LHCN-M2 (cell line): ENCODE measurements at regions not wholly inside any gene's neighbourhood (a gene's known extent, or its start where the extent isn't known, plus 50 kb on each side); places are given as distances from the start of the nearest gene placed in this dataset.
"Not testable (repeated sequence)": the region's sequence is repeated elsewhere in the genome, so short reads cannot be mapped to it uniquely, and the experiment has no call there.

Experiments
- DNase-seq: peaks from one replicate; pipeline ENCODE4 v3.0.0-alpha.2; 2012; ENCODE audit warnings: low read depth

DNA sequence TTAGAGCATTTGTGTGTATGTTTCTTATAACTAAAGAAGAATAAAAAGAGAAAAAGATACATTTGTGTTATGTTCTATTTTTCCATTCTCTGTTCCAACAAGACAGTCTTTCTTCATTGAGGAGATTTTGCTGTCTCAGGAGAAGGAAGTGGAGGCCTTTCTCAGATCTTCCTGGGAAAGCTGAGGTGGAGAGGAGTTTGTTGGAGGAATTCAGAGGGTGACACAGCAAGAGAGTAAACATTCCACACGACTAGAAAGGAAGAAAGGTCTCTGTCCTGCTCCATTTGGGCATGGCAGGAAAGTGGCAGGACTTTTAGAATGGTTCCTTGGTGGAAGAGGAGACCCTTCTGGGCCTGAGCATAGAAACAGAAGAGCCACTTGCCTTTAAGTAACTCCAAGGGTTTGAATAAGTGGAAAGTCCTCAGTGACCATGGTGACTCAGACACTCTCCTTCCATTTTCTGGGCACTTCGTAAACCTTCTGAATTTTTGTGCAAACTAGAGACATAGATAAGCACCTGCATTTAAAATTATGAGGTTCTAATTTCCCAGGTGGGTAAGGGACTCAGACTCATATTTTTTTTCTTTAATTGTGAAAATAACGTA, 52.3 kb upstream of the COL5A2 start:
- no peak for DNase-seq

DNA sequence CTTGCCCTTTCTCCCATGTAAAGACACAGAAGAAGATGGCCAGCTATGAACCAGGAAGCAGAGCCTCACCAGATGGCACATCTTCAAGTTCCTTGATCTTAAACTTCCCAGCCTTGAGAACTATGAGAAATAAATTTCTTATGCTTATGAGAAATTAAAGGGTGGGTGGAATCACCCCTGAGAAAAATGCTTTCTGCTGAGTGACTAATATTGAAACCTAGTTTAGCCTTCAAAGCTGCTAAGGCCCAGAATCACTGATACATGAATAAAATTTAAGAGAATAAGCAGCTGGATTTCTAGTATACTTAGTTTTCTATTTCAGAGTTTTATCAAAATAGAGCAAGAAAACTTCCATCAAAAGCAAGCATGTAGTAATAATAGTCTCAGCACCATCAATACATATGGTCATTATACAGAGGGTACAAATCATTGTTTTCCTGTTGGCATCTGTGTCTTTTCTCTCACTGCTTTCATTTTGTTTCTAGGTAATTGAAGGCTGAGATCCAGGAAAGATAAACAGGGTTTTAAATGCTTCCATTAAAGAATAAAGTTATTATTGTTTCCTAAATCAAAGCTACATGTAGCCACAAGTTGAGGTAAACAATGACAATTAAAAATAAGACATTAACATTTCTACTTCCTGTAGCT, 53.3 kb upstream of the COL5A2 start:
- peak; percentile 31 for DNase-seq

DNA sequence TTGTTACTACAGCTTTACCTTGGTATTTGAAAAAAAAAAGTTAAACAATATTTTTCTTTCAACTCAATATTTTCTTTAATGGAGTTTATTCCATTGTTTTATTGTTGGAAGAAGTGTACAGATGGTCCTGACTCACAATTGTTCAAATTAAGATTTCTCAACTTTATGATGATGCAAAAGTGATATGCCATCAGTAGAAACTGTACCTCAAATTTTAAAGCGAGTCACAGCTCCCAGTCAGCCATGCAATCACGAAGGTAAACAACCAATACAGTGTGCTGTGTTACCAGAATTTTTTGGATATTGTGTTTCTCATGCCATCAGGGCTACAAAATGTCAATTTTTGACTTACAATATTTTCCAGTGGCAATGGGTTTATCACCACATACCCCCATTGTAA, 54.0 kb upstream of the COL5A2 start:
- peak; percentile 79 for DNase-seq

DNA sequence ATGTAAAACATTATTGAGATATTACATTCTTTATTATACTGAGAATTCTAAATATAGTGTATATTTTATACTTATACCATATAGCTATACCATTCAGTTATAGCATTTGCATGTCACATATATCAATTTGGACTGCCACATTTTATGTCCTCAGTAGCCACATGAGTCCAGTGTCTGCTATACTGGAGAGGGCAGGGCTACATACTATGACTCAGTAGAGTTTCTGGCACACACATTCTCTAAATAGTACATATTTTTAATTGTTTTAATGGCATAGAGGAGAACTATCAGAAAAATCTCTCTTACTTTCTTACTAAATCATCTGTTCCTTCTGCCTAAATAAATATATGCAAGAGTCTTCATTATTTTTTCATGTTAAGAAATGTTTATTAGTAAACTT, 55.4 kb upstream of the COL5A2 start:
- DNase-seq, result peak; percentile 47

DNA sequence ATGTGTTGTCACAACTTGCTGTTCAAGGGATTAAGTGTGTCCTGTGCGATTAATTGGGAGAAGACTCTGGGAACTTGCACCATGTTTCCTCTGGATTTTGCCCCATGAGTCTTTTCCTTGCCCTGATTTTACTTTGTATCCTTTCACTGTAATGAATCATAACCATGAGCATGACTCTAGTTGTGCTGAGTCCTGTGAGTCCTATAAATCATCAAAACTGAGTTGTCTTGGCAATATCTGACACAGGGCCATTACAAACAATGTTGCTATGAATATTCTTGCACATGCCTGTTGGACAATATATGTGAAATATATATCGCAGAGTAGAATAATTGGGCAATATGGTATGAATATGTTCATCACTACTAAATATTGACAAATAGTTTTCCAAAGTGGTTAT, 56.5 kb upstream of the COL5A2 start:
- peak; percentile 89 for DNase-seq

DNA sequence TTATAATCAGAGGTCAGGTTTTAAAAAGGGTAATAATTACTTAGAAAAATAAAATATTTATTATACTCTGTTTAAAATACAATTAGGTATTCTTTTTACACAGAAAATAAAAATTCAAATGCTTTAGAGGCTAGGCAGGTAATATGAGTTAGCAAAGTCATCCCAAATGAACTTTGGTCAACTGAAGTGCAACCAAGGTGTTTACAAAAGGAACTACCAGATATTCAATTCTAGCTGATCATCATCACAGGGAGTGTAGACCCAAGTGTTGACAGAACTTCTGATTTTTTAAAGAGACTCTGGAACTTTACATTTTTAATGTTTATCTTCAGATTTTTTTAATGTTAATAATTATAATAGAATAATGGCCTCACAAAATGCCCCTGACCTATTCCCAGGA, 59.3 kb upstream of the COL5A2 start:
- DNase-seq, result no peak

DNA sequence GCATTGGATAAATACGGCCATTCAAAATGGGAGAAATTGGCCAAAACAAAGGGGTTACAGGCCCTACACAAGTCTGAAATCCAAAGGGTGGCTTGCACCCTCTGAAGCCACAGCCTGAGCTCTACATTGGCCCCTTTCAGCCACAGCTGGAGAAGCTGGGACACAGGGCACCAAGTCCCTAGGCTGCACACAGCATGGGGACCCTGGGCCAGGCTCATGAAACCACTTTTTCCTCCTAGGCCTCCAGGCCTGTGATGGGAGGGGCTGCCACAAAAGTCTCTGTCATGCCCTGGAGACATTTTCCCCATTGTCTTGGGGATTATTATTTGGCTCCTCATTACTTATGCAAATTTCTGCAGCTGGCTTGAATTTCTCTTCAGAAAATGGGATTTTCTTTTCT, 64.3 kb upstream of the COL5A2 start:
- not testable (repeated sequence) for DNase-seq

DNA sequence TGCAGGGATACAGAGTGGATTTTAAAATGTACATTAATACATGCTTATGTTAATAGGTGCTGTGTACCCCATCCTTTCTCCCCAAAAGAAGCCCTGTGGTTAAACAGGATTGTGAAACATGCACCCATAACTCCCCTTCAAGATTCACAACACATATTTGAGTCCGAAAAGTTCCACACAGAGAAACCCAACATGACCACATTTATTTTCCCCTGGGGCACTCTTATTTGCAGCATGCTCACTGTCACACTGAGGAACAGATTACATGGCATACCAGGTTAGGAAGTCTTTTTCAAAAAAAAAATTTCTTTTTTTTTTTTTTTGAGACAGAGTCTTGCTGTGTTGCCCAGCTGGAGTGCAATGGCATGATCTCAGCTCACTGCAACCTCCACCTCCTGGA, 67.7 kb upstream of the COL5A2 start:
- no peak for DNase-seq

DNA sequence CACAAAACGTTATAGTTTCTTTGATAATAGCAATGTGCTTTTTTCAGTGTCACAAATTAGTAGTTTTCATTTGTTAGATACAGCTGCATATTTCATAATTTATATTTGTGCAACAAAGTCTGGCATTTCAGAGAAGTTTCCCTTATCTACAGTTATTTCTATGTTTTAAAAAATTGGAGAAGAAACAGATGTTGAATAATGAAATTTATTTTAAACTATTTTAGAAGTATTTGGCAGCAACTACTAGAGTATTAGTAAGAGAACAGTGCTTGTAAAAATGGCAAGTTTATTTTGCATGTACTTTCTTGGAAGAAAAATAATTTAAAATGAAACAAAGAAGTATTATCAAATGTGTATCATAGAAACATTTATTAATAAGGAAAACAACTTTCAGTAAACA, 68.6 kb upstream of the COL5A2 start:
- DNase-seq, result no peak

DNA sequence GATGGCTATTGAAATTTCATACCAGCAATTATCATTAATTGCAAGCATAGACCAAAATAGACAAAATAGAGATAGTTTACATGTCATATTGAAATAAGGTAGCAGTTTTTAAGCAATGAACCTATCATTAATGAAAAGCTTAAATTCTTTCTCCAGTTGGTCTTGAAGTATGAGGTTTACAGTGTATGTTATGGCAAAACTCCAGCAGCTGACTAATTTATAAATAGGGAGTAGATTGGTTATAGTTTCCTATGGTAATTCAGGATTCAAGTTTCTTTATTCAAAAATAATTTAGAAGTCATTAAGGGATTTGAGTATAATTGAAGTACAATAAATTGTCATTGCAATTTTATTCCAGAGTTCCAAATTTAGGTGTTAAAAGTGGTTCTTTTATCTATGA, 69.6 kb upstream of the COL5A2 start:
- peak; percentile 75 for DNase-seq

DNA sequence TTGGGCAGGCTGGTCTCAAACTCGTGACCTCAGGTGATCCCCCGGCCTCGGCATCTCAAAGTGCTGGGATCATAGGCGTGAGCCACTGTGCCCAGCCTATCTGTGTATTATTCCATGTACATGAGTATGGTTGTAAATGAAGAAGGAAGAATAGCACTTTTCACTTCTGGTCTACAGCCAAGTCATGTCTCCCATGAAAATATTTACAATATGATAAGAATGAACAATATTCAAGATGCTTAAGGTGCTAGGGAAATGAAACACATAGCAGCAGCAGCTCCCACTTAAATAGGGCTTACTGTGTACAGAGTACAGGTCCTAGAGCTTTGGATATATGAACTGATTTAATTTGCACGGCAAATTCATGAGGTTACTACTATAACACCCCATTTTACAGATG, 70.3 kb upstream of the COL5A2 start:
- DNase-seq, result no peak

DNA sequence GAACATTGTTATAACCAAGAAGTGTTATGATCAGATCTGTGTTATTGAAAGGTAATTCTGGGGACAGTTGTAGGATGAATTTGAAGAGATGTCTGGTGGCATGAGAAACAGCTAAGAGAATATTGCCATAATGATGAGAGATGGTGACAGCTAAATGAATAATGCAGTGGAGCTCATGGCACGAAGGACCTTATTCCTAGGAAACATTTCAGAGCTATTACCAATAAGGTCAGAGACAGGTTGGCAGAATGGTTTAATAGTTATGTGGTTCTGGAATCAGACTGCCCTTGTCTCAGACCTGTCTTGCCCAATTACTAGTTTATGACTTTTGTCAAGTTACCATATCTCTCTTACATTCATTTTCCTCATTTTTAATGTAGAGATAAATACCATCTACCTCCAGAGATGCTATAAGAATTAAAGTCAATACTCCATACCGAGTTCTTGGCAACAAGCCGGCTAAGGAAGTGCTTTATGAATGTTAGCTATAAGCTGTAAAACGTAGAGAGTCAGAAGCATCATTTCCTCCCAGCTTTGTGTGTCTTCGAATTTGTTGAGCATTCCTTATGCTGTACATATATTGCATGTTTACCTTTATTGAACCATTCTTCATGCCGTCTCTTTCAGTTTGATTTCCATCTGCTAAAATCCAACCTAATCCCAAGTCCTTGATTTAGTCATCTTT, 73.6 kb upstream of the COL5A2 start:
- peak; percentile 22 for DNase-seq

DNA sequence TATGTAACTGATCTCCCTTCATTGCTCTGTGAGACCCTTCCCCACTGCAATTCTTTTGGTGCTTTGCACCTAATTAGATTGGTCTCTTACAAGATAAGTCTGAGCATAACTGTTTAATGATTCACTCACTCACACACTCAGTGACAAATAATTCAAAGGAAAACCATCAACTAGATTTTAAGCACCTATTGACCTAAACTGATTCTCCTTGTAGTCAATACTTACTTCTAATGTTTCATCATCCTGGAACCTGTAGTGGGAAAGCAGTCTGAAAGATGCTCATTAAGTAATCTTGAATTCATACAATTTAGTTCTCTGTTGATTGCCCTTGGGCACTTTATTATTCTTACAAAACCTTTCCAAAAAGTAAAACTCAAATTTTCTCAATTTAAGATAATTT, 74.3 kb upstream of the COL5A2 start:
- peak; percentile 35 for DNase-seq

DNA sequence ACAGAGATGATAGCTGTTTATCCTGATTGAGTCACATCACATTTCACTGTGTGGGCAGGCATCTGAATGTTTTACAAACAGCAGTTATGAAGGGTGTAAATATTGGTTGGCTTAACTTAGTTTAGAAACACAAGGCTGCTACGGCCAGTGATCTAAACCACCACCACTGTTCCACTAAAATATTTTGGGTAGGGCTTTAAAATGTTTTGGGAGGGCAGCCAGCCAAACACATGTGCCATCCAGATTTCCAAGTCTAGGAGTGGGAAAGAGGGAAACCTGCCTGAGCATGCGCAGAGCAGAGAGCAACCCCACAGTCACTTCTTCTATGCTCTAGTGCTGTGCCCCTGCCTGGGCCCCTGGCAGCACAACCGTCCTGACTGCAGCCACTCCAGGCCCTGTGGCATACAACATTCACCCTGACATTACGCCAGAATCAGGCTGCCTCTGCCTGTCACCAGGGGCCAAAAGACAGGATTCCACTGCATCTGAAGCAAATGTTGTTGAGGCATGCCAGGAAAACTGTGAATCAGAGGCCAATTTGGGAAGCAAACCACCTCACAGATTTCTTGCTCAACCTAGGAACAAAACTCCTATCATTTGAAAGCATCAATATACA, 74.8 kb upstream of the COL5A2 start:
- DNase-seq, result peak; percentile 89

DNA sequence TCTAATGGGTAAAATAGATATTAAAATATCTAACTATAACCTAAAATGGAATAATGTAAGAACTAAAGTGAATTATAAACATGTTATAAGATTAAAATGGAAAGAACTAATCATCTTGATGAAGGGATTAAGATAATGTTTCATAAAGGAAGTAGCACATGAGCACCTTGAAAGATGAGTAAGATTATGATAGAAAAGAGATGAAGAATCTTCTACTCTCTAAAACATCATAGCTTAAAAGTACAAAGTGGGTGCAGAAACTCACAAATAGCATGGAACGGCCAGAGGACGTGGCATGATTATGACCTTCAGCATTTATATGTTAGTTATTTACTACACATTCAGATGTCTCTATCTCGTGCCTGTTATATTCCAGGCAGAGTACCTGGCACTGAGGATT, 76.2 kb upstream of the COL5A2 start:
- no peak for DNase-seq

DNA sequence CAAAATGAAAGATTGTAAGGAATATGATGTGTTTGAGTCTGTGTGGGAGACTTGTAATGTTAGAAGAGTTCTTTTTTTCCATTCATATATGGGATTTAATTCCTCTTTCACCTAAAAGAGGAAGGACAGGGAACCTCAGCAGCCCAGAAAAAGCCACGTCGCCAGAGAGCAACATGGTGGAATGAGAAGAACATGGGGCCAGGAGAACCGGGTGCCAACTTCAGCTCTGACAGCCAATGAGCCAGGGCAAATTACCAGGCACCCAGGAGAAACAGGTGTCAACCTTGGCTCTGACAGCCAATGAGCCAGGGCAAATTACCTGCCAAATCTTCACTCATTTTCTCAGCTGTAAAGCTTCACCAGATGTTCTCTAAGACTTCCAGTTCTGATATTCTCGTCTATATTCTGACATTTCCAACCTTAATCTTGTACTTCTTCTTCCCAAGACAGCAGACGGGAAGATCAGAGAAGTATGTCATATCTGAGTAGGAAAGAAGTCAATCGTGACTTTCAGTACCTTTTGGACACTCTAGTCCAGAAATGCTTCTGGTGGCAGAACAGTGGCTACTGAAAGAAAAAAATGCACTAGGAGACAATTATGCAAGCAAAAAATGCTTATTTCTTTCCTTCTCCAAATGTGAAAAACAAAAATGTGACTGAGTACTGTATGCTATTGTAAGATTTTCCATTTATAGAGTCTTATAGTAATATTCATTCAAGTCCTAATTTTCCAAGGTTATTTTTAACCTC, 79.2 kb upstream of the COL5A2 start:
- no peak for DNase-seq

DNA sequence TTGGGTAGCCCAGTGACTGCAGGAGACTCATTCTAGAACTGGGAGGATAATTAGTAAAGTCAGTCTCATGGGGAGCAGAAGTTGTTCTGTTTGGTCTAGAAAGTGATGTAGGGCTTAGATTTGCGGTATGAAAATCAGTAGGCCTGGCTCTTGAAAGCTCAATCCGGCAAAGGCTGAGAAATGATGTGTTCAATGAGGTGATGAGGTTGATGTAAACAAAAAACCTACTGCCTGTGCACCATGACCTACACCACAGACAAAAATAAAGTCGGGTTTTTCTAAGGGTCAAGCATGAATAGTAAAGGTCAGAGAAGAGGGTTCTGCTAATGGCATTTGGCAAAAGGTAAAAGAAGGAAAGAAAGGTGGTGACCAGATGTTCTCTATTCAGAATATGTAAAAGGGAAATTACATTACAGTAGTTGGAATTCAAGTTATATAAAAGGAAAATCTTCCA, 80.8 kb upstream of the COL5A2 start:
- no peak for DNase-seq

DNA sequence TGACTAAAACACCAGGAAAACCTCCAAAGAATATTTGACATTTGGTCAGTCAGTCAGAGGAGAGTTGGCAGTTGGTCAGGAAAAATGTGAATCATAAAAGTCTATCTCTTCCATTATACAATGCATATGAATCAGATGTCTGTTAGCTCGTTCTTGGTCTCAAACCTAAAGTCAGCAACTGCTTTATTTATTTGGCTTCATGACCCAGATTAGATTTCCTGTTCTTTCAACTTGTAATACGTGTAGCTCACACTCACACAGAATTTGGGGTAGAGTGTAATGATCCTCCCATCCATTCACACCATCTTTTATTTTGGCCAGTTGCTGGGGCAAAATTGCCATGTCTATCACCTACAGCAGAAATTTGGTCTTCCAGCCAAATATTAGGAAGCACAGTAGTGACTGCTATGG, 81.9 kb upstream of the COL5A2 start:
- DNase-seq, result peak; percentile 84

DNA sequence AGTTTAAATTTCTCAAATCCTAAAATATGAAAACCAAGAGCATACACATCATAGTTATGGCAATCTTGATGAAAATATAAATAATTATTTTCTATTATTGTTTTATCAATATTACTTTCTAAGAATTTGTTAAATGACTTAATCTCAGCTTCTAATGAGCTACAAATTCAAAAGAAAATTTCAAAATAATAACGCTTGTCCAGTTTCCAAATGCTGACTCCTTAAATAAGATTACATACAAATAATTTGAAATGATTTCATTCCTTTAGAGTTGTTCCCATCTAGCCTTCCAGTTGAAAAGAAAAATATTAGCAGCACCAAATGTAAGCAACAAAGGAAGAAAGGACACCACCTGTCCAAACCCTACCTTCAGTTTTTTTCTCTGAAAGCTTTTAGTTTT, 82.4 kb upstream of the COL5A2 start:
- no peak for DNase-seq

DNA sequence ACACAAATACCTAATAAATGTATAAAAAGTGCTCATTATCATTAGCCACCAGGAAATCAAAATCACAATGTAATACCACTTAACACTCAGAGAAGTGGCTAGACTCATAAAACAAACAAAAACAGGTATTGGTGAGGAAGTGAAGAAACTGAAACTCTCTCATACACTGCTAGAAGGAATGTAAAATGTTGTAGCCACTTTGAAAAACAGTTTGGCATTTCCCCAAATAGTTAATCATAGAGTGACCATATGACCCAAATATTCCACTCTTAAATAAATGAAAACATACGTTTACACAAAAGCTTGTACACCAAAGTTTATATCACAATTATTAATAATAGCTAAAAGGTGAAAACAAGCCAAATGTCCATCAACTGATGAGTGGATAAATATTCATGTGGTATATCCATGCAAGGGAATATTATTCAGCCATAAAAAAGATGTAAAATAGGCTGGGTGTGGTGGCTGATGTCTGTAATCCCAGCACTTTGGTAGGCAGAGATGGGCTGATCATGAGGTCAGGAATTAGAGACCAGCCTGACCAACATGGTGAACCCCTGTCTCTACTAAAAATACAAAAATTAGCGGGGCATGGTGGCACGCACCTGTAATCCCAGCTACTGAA, 86.2 kb upstream of the COL5A2 start:
- no peak for DNase-seq

DNA sequence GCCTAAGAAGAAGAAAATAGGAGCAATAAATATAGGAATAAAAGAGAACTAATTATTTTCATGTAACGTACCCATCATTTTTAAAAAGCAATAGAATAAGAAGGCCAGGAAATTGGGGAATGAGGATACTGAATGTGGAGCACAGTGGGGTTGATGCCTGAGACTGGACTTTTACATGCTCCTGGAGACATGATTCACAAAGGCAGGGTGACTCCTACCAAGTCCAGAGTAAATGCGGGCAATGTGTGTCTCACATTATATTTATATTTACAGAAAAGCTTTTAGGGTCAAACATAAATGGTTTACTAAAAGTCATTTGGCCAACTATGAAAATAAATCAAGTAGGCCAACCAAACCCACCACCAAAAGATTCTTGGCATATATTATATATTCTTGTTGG, 87.9 kb upstream of the COL5A2 start:
- peak; percentile 62 for DNase-seq
